HCT116 (cell line): ENCODE measurements at regions not wholly inside any gene's neighbourhood (a gene's known extent, or its start where the extent isn't known, plus 50 kb on each side); places are given as distances from the start of the nearest gene placed in this dataset.

Source experiments
- ATAC-seq: fragments of 200-7000 bp; cut with Tn5 transposase; 2 replicates; pipeline ENCODE4 v1.9.1; 2020; ENCODE audit warnings: mild to moderate bottlenecking, moderate library complexity
- BruUV-seq: library from RNA; stranded (reverse); fragments of 400-500 nt; replicated peaks from 2 replicates; lab custom pipeline; 2021; lab: Mats Ljungman, UMichigan
- CTCF ChIA-PET: fragments of 300-600 bp; sonication (Branson Sonifier 250); formaldehyde crosslinking; loops from one replicate; lab custom pipeline; 2021; ENCODE audit warnings: antibody characterized with exemption; lab: Charles Lee
- POLR2A ChIA-PET: fragments of 300-600, 350-600 bp; sonication (Branson Sonifier 250); formaldehyde crosslinking; loops from one replicate; lab custom pipeline; 2021; ENCODE audit warnings: antibody characterized with exemption; lab: Charles Lee
- RAD21 ChIA-PET, 2 experiments: fragments of 300-600 bp; sonication (Branson Sonifier 250); formaldehyde crosslinking; loops; one replicate each; lab custom pipeline; 2023; ENCODE audit warnings: low total read pairs in 2 of 2; ENCODE audit not compliant: uncharacterized antibody in 2 of 2, unreplicated experiment in 2 of 2, low non-redundant PET in 1 of 2; lab: Charles Lee
- DNase-seq: peaks from one replicate; pipeline ENCODE4 v3.0.0-alpha.2; 2010; ENCODE audit warnings: low read depth, low spot score
- H2AFZ ChIP-seq: fragments of 200-600 bp; shearing (Covaris generic), sonication (generic); 2 replicates; pipeline ENCODE4 v1.6.1; 2017; ENCODE audit warnings: low read depth, mixed run types, mixed read lengths, antibody characterized with exemption, low read length; ENCODE audit not compliant: poor library complexity, severe bottlenecking
- H3K27ac ChIP-seq: 2 replicates; pipeline ENCODE4 v1.5.1; 2012; ENCODE audit warnings: low read depth, low read length
- H3K27me3 ChIP-seq: fragments of 200-600 bp; sonication (generic); 2 replicates; pipeline ENCODE4 v1.6.1; 2016; ENCODE audit warnings: mixed run types, low read length, mixed read lengths; ENCODE audit not compliant: insufficient read depth
- H3K36me3 ChIP-seq, 2 experiments: fragments of 200-500 bp in 1 of 2; fragments of 200-600 bp in 1 of 2; sonication (Bioruptor generic) in 1 of 2; sonication (generic) in 1 of 2; 2 replicates each; pipeline versions ENCODE4 v1.5.1 to v1.6.1; 2014 to 2016; ENCODE audit warnings: low read length in 2 of 2, inconsistent platforms in 1 of 2, mixed read lengths in 1 of 2, mixed run types in 1 of 2; ENCODE audit not compliant: insufficient read depth in 2 of 2, control insufficient read depth in 1 of 2
- H3K4me1 ChIP-seq, 2 experiments: fragments of 200-600 bp in 1 of 2; sonication (generic) in 1 of 2; 2 replicates each; pipeline versions ENCODE4 v1.5.1 to v1.6.1; 2012 to 2017; ENCODE audit warnings: low read length in 2 of 2, inconsistent platforms in 1 of 2, mild to moderate bottlenecking in 1 of 2, mixed read lengths in 1 of 2, mixed run types in 1 of 2, moderate library complexity in 1 of 2; ENCODE audit not compliant: insufficient read depth in 2 of 2, control insufficient read depth in 1 of 2
- H3K4me2 ChIP-seq: fragments of 200-600 bp; sonication (generic); 2 replicates; pipeline ENCODE4 v1.6.1; 2017; ENCODE audit warnings: mixed run types, low read length, mixed read lengths
- H3K4me3 ChIP-seq, 2 experiments: fragments of 200-600 bp in 1 of 2; sonication (generic) in 1 of 2; replicated peaks in 1 of 2; 2 replicates each; pipeline ENCODE4 v1.5.1; 2011 to 2016; ENCODE audit warnings: low read length in 2 of 2, control low read depth in 1 of 2, low read depth in 1 of 2, mild to moderate bottlenecking in 1 of 2, mixed read lengths in 1 of 2, mixed run types in 1 of 2
- H3K79me2 ChIP-seq: fragments of 200-600 bp; sonication (generic); 2 replicates; pipeline ENCODE4 v1.6.1; 2017; ENCODE audit warnings: mild to moderate bottlenecking, mixed run types, low read length, moderate library complexity, mixed read lengths; ENCODE audit not compliant: insufficient read depth
- H3K9ac ChIP-seq: fragments of 200-600 bp; sonication (generic); 2 replicates; pipeline ENCODE4 v1.6.1; 2016; ENCODE audit warnings: low read length, mixed read lengths
- H3K9me2 ChIP-seq: fragments of 200-600 bp; sonication (generic), shearing (Covaris generic); 2 replicates; pipeline ENCODE4 v1.6.1; 2017; ENCODE audit warnings: mixed run types, mild to moderate bottlenecking, moderate library complexity; ENCODE audit not compliant: insufficient read depth
- H3K9me3 ChIP-seq, 2 experiments: fragments of 200-500 bp in 1 of 2; fragments of 200-600 bp in 1 of 2; sonication (Bioruptor generic) in 1 of 2; sonication (generic) in 1 of 2; 2 replicates each; pipeline ENCODE4 v1.6.1; 2014 to 2017; ENCODE audit warnings: low read length in 2 of 2, mixed read lengths in 2 of 2, inconsistent platforms in 1 of 2, low read depth in 1 of 2, mild to moderate bottlenecking in 1 of 2, mixed run types in 1 of 2, moderate library complexity in 1 of 2; ENCODE audit not compliant: control insufficient read depth in 1 of 2, insufficient read depth in 1 of 2
- H4K20me1 ChIP-seq: fragments of 200-600 bp; sonication (generic), shearing (Covaris generic); 2 replicates; pipeline ENCODE4 v1.6.1; 2017; ENCODE audit warnings: mixed run types, mild to moderate bottlenecking, moderate library complexity; ENCODE audit not compliant: insufficient read depth
- CBX3 ChIP-seq: IDR thresholded peaks from 2 replicates; pipeline ENCODE4 v1.6.1; 2012; ENCODE audit warnings: low read depth
- EGR1 ChIP-seq: IDR thresholded peaks from 2 replicates; pipeline ENCODE4 v1.6.1; 2012; ENCODE audit warnings: low read depth
- EZH2 ChIP-seq: fragments of 200-600 bp; sonication (generic); IDR thresholded peaks from 2 replicates; pipeline ENCODE4 v1.6.1; 2017; ENCODE audit warnings: antibody characterized with exemption, mixed run types
- EZH2phosphoT487 ChIP-seq: fragments of 200-600 bp; IDR thresholded peaks from 2 replicates; pipeline ENCODE4 v1.6.1; 2018; ENCODE audit warnings: antibody characterized with exemption, borderline replicate concordance
- JUND ChIP-seq: IDR thresholded peaks from 2 replicates; pipeline ENCODE4 v1.6.1; 2012
- POLR2AphosphoS5 ChIP-seq: IDR thresholded peaks from 2 replicates; pipeline ENCODE4 v1.6.1; 2011; ENCODE audit warnings: mild to moderate bottlenecking, low read depth, low read length, moderate library complexity
- RAD21 ChIP-seq: IDR thresholded peaks from 2 replicates; pipeline ENCODE4 v1.6.1; 2012; ENCODE audit warnings: low read depth, mild to moderate bottlenecking
- TCF7L2 ChIP-seq: IDR thresholded peaks from 2 replicates; pipeline ENCODE4 v1.7.0; 2011; ENCODE audit warnings: borderline replicate concordance, inconsistent platforms; ENCODE audit not compliant: insufficient read depth, insufficient read length; ENCODE audit errors: extremely low read depth
- ZFX ChIP-seq: fragments of 450-650 bp; IDR thresholded peaks from 2 replicates; pipeline ENCODE4 v1.6.1; 2017
- ZNF274 ChIP-seq: fragments of 200-500 bp; sonication (Bioruptor generic); IDR thresholded peaks from 2 replicates; pipeline ENCODE4 v1.6.1; 2014; ENCODE audit warnings: mild to moderate bottlenecking, low read depth, low read length, inconsistent platforms
- intact Hi-C: fragments of 100-400 bp; cut with micrococcal nuclease; formaldehyde crosslinking; loops from 2 replicates; pipeline ENCODE4 v1.10.0; 2022
- TF ChIP-seq, protein P1 (sequence below): IDR thresholded peaks from 2 replicates; pipeline ENCODE4 v1.6.1; 2012
- TF ChIP-seq, protein P2 (sequence below): IDR thresholded peaks from 2 replicates; pipeline ENCODE4 v1.6.1; 2012; ENCODE audit warnings: low read depth
- TF ChIP-seq, protein P3 (sequence below): IDR thresholded peaks from 2 replicates; pipeline ENCODE4 v1.6.1; 2012

DNA sequence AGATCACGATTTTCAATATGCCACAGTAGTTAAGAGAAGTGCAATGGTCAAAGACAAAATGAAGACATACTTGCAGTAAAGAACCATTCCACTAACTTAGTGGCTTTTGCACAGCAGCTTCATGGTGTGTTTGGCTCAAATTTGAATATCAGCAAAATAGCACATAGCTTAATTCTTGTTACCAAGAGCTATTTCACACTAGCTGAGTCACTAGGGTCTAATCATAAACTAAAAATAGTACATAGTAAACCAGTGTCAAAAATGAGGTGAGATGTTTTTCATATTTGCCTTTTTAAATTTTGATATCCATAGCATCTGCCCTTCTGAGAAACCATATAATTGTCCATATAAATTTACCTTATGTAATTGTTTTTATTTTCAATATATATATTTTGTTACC is 325.0 kb upstream of the LUZP2 start:
- intact Hi-C loops, result no loop called here
- RAD21 ChIA-PET, result no interaction called here
- H3K9ac ChIP-seq, result no peak overlapping the region
- H3K9me2 ChIP-seq, result no peaks in the 10 kb centered on the region
- no peaks in the 10 kb centered on the region for H3K79me2 ChIP-seq
- no peak overlapping the region for H3K27ac ChIP-seq
- H3K4me1 ChIP-seq, result no peaks in the 10 kb centered on the region
- BruUV-seq, result no TSS peak
- no peak overlapping the region for H3K4me2 ChIP-seq
- no peak for TF ChIP-seq ZNF274
- TF ChIP-seq, protein P1, sequence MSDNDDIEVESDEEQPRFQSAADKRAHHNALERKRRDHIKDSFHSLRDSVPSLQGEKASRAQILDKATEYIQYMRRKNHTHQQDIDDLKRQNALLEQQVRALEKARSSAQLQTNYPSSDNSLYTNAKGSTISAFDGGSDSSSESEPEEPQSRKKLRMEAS, result no peak
- TF ChIP-seq, protein P2, sequence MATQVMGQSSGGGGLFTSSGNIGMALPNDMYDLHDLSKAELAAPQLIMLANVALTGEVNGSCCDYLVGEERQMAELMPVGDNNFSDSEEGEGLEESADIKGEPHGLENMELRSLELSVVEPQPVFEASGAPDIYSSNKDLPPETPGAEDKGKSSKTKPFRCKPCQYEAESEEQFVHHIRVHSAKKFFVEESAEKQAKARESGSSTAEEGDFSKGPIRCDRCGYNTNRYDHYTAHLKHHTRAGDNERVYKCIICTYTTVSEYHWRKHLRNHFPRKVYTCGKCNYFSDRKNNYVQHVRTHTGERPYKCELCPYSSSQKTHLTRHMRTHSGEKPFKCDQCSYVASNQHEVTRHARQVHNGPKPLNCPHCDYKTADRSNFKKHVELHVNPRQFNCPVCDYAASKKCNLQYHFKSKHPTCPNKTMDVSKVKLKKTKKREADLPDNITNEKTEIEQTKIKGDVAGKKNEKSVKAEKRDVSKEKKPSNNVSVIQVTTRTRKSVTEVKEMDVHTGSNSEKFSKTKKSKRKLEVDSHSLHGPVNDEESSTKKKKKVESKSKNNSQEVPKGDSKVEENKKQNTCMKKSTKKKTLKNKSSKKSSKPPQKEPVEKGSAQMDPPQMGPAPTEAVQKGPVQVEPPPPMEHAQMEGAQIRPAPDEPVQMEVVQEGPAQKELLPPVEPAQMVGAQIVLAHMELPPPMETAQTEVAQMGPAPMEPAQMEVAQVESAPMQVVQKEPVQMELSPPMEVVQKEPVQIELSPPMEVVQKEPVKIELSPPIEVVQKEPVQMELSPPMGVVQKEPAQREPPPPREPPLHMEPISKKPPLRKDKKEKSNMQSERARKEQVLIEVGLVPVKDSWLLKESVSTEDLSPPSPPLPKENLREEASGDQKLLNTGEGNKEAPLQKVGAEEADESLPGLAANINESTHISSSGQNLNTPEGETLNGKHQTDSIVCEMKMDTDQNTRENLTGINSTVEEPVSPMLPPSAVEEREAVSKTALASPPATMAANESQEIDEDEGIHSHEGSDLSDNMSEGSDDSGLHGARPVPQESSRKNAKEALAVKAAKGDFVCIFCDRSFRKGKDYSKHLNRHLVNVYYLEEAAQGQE, result no peak
- no peak overlapping the region for H2AFZ ChIP-seq
- no peaks in the 10 kb centered on the region for H4K20me1 ChIP-seq
- DNase-seq (no peak), ATAC-seq (no peak)
- no peak overlapping the region for H3K4me3 ChIP-seq
- no peaks in the 10 kb centered on the region for H3K27me3 ChIP-seq
- CTCF ChIA-PET, result no interaction called here
- H3K9me3 ChIP-seq, result peaks cover 7% of the 10 kb centered on the region in 2 experiments; a peak in 3 of 4 replicates
- no peaks in the 10 kb centered on the region for H3K36me3 ChIP-seq
- POLR2A ChIA-PET, result no interaction called here

DNA sequence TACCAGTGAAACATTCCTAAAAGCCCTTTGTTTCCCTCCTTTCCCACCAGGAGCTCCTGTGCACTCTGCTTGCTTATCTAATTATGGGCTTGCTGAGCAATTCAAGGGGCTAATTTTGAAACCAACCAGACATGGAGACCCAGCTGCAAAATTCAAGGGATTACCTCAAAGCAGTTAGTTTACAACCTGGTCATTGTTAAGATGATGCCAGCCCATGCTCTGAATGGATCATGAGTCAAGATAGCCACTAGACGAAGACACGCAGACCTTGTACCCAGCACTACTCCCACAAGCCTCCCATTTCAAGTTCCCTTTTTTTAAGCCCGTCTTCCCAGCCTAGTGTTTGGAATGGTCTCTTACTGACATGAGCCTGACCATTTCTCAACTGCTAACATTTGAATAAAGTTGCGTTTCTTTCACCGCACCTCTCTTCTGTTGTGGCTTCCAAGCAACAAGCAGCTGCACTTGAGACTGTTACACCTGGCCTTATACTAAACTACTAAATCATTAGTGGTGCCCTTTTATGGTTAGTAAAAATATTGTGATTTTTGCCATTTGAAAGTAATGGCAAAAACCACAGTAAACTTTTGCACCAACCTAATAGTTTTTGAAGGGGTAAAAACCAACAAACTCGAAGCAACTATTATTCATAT is 315.3 kb upstream of the LUZP2 start:
- H3K27me3 ChIP-seq, result no peaks in the 10 kb centered on the region
- no peak for TF ChIP-seq CBX3
- no peak for TF ChIP-seq RAD21
- no peak for TF ChIP-seq ZNF274
- no peak for TF ChIP-seq EZH2phosphoT487
- TF ChIP-seq, protein P1, result no peak
- no peak for TF ChIP-seq POLR2AphosphoS5
- no peak for TF ChIP-seq JUND
- no peak for TF ChIP-seq EGR1
- no peak for TF ChIP-seq TCF7L2
- TF ChIP-seq ZFX, result no peak
- TF ChIP-seq, protein P3, sequence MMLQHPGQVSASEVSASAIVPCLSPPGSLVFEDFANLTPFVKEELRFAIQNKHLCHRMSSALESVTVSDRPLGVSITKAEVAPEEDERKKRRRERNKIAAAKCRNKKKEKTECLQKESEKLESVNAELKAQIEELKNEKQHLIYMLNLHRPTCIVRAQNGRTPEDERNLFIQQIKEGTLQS, result no peak
- TF ChIP-seq EZH2, result no peak
- TF ChIP-seq, all 23 proteins: peak for 0
- no peak overlapping the region for H3K4me3 ChIP-seq
- H3K36me3 ChIP-seq, result no peaks in the 10 kb centered on the region
- intact Hi-C loops, result no loop called here
- DNase-seq (no peak), ATAC-seq (no peak)
- peaks cover 0 to 17% of the 10 kb centered on the region in 2 experiments; a peak in 1 of 4 replicates for H3K9me3 ChIP-seq
- ChIA-PET CTCF (no interaction called here), RAD21 (no interaction called here), POLR2A (no interaction called here)
- no peaks in the 10 kb centered on the region for H3K9me2 ChIP-seq
- no TSS peak for BruUV-seq
- no peak overlapping the region for H3K4me2 ChIP-seq
- no peaks in the 10 kb centered on the region for H4K20me1 ChIP-seq
- no peaks in the 10 kb centered on the region for H3K4me1 ChIP-seq
- no peak overlapping the region for H2AFZ ChIP-seq
- H3K79me2 ChIP-seq, result no peaks in the 10 kb centered on the region
- no peak overlapping the region for H3K9ac ChIP-seq
- H3K27ac ChIP-seq, result no peak overlapping the region
